GM18909 (cell line): ENCODE measurements at regions not wholly inside any gene's neighbourhood (a gene's known extent, or its start where the extent isn't known, plus 50 kb on each side); places are given as distances from the start of the nearest gene placed in this dataset.

Source experiments
- ATAC-seq: cut with Tn5 transposase; IDR thresholded peaks from one replicate; pipeline ENCODE4 v1.9.1; 2021; ENCODE audit warnings: mild to moderate bottlenecking; ENCODE audit not compliant: unreplicated experiment, poor library complexity

DNA sequence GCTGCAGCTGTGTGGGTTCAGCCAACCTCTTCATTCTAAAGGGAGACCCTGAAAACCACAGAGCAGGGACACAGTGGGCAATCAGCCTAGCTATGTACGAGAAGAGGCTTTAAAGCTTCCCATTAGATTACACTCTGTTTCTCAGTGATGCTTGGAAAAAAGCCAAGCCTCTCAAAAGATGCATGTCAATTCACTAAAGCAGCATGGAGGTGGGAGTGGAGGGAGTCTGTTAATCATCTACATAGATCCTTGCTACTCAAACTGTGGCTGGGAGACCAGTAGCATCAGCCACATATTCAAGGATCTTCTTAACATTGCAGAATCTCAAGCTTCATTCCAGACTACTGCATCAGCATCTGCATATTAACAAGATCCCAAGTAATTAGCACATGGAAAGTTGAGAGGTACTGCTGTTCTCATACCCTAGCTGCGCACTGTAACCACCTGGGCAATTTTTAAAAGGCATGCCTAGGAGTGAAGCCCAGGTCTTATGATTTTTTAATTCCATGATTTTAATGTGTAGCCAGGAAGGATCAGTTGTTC is 305.9 kb downstream of the PMP22 start:
- no peak for ATAC-seq

DNA sequence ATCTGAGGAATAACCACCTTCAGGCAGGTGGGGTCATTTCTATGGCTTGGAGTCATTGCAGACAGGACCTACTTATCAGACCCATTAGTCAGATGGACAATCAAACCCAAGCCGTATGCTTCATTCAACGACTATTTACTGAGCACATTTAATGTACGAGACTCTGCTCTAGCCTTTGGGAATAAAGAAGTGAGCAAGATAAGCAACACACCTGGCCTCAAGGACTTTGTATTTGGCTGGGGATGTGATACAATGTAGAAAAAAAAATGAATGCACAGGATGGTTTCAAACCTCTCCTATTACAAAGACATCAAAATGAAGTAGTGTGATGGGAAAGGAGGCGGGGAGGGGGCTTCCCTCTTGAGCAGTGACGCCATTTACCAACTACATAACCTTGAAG is 311.7 kb downstream of the PMP22 start:
- ATAC-seq: no peak

DNA sequence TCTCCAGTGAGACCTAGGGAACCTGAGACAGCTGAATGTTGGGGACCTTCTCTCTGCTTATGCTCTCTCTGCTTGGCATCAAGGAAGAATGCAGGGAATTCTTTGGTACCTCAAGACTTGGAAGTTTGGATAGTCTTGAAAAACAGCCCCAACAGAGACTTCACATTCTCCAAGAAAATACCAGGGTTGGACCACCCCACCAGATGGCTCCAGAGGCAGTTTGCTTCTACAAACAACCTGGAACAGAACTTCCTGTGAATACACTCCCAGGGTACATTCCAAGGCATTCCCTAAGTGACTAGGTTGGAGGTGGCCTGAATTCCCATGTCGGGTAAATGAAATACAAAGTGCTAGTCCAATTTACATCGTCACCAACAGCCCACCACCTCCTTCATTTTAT is 314.4 kb downstream of the PMP22 start:
- no peak for ATAC-seq

DNA sequence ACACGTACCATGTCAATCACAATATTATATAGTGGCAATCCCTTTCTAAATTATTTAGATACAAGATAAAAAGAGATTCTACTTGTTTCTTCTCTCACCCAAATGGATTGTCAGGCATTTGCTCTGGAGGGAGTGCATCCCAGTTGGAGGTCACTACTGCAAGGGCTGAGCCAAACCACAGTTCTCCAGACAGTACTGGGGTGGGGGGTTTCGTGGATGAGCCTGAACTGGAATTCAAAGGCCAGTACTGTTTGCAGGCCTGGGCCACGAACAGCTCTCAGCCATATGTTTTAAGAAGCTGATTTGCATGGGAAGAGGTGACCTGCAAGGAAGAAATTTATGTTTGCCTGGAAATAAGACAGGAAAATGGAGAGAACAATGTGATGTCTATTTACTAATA is 314.9 kb downstream of the PMP22 start:
- no peak for ATAC-seq

DNA sequence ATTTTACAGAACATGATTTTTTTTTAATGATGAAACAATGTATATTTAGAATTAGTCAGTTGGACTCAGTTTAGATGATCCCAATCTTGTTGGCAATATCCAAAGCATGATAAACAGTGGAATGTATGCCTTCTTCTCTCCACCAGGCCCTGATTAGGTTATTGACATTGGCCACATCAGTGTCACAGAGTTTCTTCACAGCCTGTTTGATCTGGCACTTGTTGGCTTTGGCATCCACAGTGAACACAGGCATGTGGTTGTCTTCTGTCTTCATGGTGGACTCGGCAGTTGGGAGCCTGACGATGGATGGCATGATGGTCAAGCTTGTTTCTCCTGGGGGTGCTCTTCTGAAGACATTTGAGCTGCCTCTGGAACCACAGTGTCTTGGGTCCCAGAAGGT is 317.5 kb downstream of the PMP22 start:
- no peak for ATAC-seq

DNA sequence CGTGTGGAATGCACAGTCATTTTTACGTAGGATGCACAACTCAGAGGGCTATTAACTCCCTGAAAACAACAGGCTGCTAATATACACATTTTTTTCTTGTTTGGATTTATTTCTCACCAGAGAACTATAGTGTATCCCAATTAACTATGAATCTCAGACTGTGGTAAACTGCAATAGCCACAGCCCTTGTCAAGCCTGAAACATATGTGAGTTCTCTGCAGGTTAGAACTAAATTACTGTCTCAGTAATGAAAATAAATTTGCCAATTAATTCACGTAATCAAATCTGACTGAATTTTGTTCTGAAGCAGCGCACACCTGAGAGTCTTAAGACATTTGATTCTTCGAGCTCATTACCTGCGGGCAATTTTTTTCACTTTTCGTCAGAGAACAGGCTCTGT is 318.6 kb downstream of the PMP22 start:
- ATAC-seq: no peak

DNA sequence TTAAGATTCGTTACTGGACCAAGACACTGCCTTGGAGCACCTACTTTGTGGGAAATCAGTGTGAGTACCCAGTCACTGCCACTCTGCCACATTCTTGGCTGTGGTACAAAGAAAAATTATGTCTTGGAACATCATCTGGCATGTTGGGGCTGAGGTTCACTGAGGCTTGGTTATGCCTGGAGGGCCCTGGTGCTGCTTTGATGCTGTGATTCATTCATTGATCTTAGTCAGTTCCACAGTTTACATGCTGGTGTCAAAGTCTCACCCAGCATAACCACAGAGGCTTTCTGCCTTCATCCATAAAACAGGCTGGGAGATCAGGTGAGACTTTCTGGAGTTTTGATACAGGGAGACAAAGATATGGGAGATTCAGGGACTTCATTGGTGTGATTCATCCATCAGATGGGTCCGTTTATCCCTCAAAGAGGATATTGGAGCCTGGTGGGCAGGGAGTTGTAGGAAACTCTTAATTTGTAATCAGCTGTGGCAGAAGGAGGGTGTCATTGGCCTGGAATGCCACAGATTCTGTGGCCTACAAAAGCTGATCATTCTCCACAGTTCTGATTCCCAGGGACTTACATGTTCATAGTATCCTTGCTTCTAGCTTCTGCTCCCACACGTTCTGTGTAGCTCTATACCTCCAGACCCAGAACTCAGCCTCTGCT is 322.5 kb downstream of the PMP22 start:
- no peak for ATAC-seq

DNA sequence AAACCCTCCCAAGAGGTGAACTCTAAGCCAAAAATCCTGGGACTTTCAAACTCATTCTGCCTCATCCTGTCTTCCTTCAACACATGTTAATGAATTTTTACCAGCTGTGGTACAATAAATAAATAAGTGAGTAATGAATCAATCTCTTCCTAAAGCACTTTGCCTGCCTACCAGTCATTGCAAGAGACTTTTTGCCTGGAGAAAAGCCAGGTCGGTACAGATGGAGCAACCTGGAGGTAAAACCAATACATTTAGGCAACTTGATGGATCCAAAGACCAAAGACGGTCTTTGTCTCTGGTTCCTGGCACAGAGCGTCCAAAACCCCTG is 324.2 kb downstream of the PMP22 start:
- ATAC-seq: no peak

DNA sequence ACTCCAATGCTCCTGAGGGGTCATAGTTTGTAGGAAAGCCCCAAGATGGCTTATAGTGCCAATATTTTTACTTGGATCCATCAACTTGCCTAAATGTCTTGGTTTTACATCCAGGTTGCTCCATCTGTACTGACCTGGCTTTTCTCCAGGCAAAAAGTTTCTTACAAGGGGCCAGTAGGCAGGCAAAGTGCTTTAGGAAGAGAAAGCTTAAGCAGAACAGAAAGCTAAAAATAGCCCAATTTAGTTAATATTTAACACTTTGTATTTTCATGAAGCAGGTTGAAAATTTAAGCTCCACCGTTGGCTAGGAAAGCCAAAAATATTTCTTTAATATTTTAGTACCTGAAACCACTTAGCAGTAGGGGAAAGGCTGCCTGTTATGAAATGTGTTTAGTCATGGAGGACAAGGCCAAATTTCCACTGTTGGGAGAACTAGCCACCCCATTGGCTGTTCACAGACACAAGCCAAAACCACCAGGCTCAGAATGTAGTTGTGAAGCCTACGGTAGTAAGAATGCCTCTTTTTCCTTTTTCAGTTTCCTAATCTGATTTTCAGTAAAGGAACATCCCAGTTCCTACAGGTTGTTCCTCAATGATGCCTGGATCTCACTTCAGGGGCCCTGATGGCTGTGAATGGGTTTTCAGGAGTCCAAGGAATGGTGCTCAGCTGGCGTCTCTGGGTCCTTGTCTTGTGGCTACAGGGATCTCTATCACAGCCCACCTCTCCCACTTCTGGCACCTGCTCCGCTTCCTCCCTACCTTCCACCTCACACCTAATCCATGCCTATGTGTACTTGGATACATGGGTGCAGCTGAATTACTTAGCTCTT is 324.8 kb downstream of the PMP22 start:
- no peak for ATAC-seq

DNA sequence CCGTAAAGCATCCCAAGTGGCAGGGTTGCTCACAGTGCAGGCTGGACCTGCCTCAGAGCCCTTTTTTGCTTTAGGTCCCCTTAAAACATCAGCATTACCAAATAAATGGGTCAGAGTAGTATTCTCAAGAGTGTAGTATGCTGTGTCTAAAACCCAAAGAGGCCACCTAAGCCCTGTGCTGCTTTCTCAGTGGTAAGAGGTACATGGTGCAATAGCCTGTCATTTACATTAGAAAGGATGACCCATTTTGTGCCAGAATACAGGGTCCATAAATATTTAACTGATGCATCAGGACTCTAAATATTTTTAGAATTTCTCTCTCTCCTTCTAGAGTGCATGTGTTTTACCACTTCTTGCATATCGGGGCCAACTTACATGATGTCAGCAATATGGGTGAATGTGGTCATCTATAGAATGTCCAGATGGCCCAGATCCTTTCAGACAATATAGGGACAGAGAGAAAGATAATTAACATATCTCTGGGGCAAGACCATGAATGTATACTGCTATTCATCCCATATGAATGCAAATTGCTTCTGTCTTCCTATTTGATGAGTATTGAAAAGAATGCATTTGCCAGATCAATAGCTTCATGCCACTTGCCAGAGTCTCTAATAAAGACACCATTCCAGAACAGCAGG is 329.2 kb downstream of the PMP22 start:
- no peak for ATAC-seq

DNA sequence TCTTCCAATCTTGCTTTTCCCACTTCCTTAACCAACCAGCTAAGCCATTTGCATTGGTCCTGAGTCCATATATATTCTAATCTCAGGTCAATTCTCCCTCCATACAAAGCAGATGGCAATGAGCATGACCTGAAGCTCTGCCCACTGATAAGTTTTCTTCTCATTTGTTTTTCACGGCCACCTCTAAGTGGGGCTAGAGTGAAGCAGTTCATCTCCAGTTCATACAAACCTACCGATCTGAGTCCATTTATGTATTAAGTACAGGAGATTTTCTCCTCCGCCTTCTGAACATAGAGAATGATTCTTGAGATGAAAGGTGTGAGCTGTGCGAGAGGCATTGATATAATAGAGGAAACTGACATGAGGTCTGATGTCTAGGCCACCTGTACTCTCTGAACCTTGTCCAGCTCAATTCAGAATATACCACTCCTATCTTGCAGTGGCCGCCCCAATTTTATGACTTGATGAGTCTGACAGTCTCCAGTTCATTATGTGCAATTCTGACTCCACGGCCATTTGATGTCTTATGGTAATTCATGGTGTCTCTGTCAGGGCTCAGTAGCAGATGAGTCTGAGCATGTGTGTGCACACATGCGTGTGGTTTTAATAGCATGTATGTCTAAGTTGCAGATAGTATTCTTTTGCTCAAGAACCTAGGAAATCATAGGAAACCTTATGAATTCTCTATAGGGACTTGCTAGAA is 329.8 kb downstream of the PMP22 start:
- ATAC-seq: no peak

DNA sequence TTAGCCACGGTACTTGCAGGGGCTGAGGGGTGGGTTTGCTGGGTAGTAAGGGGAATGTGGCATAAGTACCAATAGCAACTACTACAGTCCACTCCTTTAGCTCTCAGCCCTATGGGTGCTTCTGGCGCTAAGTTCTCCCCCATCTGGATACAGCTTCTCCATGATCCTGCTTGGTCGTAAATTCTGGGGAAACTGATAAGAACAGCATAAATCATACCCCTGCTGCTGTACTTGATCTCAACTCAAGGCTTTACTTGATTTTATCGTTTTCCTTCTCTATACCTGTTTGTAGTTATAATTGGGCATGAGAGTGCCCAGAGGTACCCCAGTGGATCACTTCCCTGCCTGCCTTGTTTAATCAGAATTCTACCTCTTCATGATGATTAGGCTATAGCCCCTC is 331.4 kb downstream of the PMP22 start:
- ATAC-seq: no peak

DNA sequence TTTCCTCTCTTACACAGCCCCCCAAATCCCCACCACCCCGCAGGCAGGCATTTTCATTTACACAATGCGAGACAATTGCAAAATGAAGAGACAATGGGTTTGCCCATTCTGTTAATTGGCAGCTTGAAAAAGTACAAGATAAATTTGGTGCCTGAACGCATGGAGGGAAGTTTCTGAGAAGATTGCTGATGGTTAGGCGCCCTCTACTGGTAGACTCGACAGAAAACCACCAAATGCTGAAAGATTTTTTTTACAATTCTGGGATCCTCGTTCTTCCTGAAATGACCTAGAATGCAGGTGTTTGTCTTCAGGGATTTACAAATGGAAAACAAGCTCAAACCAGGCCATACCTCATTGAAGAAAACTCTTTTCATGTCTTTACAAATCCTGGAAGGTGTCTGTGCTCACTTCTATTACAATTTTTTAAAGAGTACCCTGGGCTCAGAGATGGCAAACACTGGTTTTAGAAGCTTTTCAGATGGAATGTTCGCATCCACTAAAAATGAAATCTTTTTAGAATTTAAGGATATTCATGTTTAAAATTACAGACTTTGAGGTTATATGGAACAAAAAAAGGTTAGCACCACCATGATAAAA is 338.5 kb downstream of the PMP22 start:
- ATAC-seq: no peak

DNA sequence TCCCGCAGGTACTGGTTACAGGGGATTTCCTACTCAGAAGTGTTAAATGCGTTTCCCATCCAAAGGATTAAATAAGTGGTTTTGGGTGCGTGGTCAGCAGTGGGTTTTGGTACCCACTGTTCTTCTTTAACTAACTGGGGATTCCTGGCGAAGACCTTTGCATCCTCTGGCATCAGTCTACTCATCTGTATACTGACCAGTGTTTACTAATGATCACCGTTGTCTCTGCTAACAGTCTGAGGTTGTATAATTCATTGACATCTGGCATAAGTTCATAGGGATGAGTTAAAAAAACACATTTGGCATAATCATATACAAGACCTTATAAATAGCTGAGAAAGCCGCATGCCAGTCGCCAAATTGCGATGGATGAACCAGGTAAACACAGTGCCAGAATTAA is 339.1 kb downstream of the PMP22 start:
- ATAC-seq: no peak

DNA sequence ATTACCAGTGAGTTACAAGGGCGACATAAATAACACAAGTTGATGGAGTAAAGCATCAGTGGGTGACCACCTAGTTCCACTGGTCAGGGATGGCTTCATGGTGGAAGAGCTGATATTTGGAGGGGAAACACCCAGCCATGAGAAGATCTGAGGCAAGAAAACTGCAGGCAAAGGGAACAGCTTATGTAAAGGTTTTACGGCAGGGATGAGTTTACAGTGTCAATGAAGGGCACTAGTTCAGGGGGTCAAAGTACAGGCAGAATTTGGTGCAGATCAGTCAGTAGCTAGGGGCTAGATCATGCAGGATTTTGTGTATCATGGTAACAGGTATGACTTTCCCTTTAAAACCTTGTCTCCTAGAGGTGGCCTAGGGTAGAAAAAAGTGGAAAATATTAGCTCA is 339.6 kb downstream of the PMP22 start:
- ATAC-seq: no peak

DNA sequence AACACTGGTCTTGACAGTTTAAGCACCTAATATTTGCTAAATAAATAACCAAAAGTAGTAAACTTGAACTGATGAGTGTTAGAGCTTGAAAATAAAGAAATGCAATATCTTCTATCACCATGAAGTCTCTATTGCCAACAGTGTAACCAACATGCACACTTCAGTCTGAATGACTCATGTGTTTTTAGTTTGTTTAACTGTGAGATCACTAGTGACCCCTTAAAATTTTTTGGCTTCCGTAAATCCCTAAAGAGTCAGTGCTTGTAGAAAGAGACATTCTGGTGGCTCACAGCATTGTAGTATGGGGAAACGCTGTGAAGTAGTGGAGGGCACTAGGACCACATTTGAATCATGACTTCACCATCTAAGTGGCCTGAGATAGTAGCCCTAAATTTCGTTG is 341.1 kb downstream of the PMP22 start:
- no peak for ATAC-seq

DNA sequence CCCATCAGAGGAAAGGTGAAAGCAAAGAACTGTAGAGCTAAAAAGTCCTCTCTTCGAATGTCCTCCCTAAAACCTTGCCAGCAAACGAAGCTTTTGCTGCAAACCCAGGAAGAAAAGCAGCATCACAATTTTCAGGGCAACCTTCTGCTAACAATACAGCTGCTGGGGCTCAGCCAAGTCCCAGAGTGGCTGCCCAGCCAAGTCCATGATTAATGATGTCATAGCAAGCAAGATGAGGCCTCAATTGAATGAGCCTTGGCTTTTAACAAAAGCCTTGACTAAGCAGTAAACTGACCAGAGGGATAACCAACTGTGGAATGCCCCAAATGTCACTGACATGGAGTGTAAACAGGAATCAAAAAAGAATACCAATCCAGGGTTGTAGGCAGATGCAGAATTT is 342.7 kb downstream of the PMP22 start:
- ATAC-seq: no peak

DNA sequence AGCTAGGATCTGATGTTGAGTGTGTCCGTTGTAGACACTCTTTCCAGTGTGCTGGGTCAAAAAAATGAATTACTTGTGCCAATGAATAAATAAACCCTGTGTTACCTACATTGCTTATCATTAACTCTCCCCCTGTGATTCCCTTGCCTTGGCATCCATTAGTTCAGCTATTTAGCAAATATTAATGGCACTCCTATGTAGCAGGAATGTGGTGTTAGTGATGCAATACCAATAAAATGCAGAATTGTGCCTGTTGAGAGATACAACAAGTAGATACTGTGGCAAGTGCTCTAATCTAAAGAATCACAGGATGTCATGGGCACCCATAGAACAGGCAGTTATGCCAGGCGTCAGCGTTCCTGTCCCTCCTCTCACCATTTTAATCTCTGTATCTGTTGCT is 343.2 kb downstream of the PMP22 start:
- no peak for ATAC-seq

DNA sequence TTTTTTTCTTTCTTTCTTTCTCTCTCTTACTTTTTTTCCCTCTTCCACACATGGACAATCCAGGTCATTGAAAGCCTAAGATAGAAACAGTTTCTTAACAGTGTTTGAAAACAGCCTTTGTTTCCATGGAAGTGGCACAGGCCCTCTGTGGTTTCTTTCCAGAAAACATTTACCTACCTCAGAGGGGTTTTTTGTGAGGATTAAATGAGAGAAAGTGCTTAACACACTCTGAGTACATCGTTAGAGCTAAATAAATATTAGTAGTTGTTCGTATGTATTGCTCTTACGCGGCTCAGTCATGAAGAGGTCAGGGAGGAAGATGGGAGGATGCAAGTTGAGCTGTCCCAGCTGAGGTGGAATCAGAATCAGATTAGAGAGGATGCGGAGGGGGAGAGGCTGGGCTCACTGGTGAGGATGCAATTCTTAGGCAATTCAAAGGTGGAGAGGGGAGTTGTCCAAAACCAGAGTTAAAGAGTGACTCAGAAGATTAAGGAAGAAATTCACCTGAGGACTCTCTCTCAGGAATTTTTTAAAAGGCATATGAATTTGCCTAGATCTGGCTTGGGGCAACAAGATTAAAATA is 345.4 kb downstream of the PMP22 start:
- ATAC-seq: no peak

DNA sequence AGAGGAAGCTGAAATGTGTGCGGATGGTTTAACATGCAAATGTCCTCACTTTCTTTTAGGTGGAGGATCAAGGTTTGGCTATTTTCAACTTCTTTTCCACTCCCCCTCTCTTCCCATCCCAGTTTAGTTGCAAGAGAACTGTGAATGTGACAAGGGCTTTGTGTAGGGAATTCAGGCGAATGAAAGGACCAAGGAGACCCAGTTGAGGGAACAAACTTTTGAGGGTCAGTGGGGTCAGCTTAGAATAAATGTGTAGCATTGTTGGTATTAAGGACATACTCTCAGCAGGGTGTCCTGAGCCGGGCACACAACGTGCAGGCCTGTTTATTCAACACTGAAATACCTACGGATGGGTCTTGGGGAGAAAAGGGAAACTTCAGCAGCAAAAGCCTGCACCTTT is 346.0 kb downstream of the PMP22 start:
- no peak for ATAC-seq
